Cerebellar cortex (tissue), 1 donor: ENCODE measurements at regions not wholly inside any gene's neighbourhood (a gene's known extent, or its start where the extent isn't known, plus 50 kb on each side); places are given as distances from the start of the nearest gene placed in this dataset.
"Not testable (repeated sequence)": the region's sequence is repeated elsewhere in the genome, so short reads cannot be mapped to it uniquely, and the experiment has no call there.

Experiments
- DNase-seq: peaks from one replicate; pipeline ENCODE4 v3.0.0-alpha.2; 2015; ENCODE audit warnings: low spot score

DNA sequence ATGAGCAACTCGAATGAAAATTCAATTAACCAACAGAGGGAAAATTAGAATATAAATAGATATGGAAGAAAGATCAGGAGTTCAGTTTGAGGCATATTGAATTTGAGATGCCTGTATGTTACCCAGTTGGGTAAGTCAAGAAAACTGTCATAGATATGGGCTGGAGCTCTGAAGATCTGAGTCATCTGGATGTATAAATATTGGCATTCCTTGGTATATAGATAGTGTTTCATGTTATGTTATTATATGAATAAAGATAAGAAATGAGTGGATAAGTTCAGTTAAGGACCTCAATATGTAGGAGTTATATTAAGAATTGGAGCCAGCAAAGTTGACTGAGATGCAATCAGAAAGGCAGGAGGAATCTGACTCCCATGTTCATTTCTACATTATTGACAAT is 543.6 kb upstream of the SMIM31 start:
- DNase-seq = no peak

DNA sequence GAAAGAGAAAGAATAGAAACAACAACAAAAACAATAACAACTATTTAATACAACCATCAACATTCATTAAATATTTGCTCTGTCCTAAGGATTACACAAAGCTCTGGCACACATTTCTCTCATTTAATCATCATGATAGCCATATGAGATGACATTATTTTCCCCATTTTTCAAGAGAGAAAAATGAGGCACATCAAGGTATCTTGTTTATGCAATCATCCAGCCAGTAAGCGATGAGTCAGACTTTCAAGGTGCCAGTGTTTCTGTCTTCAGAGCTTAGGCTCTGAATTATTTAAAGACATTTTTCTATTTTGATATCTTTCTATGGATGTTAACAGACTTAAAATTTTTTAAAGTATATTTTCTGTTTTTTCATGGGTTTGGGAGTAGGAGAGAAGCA is 541.8 kb upstream of the SMIM31 start:
- no peak for DNase-seq

DNA sequence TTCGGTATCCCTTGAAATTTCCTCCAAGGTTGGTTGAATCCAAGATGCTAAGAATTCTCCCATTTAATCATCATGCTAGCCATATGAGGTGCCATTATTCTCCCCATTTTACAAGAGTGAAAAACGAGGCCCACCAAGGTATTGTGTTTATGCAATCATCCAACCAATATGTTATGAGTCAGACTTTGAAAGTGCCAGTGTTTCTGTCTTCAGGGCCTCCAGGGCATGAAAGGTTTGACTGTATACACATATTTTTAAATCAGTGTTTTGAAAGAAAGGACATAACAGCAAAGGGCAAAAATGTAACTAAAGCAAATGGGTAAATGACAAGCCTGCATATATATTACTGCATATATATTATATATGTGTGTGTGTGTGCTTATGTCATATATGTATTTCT is 541.2 kb upstream of the SMIM31 start:
- DNase-seq = no peak

DNA sequence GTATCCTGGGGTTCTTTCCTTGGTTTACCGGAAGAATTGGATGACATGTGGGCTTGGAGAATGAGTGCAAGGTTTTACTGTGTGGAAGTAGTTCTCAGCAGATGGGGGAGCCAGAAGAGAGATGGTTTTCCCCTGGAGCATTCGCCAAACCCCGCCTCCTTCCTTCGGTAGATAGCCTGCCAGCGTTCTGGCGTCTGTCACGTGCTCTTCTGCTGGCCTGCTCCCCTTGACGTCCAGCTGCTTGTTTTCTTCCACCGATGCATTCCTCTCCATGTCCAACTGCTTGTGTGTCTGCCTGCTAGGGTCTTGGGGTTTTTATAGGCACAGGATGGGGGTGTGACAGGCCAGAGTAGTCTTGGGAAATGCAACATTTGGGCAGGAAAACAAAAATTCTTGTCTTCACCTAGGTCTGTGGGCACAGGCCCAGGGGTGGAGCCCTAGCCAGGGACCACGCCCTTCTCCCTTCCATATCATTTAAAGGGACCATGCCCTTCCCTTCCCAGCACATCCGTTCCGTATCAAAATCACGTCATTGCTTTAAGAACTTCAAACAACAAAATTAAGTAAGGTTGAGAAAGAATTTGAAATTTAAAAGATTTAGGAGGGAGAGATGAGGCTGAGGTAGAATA is 538.7 kb upstream of the SMIM31 start:
- no peak for DNase-seq

DNA sequence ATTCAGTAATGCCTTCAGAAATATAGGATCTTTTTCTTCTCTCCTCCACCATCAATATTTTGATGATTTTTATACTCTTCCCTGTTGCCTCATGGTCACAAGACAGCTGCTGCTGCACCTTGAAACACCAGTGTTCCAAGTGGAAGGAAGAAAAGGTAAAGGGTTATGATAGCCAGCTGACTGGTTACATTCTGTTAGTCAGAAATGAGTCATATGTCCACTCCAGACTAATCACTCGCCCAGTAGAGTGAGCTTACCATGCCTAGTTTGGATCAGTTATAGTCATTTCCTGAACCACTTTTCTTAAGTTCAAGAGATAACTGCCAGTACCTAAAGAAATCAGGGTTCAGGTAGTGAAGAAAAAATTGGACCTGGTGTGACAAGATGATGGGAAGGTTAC is 532.3 kb upstream of the SMIM31 start:
- DNase-seq = no peak

DNA sequence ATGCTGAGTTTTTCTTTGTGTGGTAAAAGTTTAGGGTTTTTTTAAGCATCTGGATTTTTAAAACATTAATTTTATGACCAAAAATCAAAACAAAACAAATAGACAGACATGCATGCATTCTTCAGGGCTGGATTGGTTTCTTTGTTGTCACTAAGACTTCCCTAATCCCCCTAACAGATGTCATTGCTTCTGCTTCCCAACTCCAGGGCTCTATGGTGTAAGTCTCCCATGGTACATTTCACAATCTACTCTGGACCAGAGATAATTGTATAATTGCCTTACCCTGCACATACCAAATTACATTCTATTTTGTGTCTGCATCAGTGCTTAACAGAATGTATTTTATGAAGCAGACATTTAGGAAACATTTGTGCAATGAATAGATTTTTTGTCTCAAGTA is 529.1 kb upstream of the SMIM31 start:
- DNase-seq = no peak

DNA sequence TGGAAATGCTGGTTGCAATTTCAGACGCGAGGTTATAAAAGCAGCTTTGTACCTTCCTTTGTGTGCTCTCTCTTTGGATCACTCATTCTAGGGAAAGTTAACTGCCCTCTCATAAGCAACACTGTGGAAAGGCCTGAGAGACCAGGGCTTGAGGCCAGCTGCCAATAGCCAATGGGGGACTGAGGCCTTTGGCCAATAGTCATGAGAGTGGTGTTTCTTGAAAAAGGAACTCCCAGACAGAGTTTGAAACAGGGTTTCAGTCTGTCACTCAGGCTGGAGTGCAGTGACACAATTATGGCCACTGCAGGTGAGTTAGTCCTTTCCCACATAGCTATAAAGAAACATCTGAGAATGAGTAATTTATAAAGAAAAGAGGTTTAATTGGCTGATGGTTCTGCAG is 524.7 kb upstream of the SMIM31 start:
- no peak for DNase-seq

DNA sequence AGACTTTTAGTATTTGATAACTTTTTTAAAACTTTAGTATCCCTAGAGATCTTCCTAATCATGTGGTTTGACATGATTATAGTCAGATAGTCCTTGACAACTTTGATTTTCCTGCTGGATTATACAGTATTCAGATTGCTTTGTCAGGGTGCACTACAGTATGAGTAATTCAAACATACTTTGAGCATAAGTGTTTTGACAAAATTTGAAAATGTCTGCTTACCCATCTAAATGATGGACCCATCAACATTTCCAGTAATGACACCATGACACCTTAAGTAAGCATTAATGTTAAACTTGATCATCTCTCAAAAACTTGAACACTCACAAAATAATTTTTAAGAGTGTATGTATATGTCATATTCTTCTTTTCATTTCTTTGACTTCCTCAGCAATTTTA is 514.5 kb upstream of the SMIM31 start:
- DNase-seq = no peak

DNA sequence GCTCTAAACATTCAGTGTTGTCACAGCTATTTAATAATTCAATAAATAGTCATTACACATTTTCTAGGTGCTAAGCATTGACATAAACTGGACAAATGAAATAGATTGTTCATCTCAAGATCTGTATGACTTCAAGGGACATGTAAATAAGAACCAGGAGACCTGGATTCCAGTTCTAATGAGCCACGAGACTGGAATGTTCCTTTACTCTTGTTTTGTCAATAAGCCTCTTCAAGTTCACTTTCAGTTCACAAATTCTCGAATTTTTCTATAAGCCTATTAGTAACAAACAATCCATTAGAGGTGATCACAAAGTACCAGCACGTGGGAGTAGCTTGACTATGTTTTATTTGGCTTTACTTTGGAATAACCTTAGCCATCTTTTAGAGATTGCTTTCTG is 514.0 kb upstream of the SMIM31 start:
- DNase-seq = no peak

DNA sequence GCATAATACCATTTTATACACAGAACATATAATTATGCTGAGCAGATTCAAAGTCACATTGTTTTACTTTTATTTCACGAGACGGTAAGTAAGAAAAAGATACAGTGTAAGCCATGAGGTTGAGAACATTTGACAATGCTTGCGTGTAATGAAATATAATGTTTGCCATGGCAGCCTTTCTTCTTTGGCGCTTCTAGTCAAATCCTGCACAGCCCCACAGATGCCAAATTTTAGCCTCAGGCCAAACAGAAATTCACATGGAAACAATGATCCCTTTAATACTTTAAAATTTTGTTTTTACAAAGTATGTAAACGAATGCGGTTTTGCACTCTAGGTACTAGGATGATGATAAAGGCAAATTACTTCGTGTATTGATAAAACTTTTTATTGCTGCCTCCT is 502.7 kb upstream of the SMIM31 start:
- no peak for DNase-seq

DNA sequence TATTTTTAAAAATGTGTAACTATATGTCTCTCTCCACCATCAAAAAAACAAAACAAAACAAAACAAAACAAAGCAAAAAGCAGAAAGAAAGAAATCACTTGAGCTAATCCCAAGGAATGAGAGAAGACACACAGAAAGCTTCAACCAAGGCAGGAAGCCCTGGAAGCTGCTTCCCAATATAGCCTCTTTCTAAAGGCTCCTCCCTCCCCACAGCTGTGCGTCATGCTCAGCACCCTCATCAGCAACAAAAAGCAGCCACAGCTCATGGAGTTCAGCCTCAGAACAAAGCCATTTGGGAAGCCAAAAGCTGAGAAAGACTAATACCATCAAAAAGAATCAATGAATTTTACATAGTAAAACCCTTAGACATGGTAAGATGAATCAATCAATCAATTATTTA is 501.6 kb upstream of the SMIM31 start:
- no peak for DNase-seq

DNA sequence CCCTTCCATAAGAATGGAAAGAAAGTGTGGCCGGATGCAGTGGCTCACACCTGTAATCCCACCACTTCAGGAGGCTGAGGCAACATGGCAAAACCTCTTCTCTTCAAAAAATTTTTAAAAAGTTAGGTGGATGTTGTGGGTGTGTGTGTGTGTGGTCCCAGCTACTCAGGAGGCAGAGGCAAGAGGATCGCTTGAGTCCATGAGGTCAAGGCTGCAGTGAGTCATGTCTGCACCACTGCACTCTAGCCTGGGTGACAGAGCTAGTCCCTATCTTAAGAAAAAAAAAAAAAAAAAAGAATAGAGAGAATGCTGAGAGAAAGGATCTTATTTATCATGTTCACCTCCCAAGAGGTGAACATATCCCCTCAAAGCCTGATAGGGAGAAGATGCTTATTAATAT is 492.1 kb upstream of the SMIM31 start:
- DNase-seq = no peak

DNA sequence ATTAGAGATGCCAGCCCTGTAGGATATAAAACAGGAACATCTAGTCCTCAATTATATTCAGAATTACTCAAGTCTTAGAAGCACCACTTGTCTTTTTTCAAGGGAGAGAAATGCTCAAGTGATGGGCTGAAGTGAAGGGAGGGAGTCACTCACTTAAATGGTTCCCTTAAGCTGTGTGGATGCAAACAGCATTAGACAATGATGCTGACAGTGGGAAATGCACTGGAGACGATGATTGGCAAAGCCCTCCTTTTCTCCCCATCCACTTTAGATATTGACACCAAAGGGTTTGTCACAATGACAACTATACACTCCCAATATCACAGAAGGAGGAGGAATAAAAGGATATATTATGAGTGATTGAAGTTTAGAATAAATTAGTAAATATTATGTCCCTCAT is 491.4 kb upstream of the SMIM31 start:
- DNase-seq = not testable (repeated sequence)

DNA sequence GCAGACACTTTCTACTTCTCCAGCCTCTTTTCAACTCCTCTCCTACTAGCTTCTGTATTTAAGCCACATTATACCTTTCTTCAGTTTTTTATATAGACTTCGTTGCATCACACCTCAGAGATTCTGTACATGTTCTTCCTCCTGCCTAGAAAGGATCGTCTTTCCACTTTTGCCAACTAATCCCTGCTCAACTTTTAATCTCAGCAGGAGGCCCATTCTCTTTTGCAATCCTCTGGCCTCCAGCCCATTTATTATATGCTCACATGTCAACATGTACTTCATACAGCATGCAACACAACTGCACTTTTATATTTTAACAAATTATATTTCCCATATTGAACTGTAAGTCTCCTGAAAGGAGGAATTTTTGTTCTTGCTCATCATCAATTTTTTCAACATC is 476.5 kb upstream of the SMIM31 start:
- not testable (repeated sequence) for DNase-seq

DNA sequence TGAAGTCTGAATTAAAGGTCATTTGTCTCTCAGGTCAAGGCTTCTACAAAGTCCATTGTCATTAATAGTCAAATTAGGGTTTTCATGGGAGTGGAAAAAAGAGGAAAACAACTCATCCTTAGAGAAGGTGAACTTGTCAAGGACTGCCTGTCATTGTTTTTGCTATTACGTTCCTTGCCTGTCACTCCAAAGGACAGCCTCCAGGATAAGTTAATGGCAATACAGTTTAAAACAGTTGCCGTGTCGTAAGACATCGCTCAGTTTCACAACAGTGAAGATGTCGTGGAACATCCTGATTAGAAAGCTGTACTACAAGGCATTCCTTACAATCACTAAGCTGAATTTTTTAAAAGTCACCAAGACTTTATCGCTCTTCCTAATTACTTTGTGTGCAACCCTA is 466.8 kb upstream of the SMIM31 start:
- DNase-seq = no peak

DNA sequence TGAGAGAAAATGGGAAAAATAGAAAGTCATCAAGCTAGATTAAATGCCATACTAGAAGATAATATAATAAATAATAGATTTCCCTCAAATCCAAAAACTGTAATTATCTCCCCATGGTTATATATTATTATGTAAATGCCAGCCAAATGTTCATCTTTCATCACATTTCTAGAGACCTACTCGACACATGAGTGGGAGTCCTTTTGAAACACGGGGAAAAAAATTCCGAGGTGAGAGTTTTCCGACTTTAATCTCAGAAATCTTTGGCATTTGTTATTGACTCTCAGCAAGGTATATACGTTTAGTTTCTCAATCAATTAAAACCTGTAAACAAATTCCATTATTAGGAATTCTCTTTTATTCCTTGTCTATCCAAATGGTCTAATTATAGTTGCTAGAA is 465.4 kb upstream of the SMIM31 start:
- DNase-seq = no peak

DNA sequence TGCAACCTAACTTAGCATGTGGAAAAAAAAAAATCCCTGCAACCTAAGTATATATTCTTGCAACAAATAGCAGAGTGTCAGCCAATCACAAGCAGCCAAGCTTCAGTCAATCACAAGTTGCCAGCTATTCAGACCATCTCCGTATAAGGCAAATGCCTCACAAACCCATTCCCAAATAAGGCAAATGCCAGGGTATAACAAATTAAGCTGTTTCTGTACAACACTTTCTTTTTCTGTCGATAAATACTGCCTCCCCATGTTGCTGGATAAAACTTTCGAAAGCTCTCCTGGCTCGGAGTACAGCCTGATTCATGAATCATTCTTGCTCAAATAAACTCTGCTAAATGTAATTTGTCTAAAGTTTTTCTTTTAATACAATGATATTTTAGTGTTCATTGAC is 460.7 kb upstream of the SMIM31 start:
- DNase-seq = no peak

DNA sequence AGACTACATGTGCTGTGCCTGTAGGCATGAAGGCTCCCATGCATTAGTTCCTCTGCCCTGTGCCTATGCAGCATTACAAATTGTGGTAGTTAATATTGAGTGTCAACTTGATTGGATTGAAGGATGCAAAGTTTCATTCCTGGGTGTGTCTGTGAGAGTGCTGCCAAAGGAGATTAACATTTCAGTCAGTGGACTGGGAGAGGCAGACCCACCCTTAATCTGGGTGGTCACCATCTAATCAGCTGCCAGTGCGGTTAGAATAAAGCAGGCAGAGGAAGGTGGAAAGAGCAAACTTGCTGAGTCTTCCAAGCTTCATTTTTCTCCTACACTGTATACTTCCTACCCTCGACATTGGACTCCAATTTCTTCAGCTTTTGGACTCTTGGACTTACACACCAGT is 460.2 kb upstream of the SMIM31 start:
- no peak for DNase-seq

DNA sequence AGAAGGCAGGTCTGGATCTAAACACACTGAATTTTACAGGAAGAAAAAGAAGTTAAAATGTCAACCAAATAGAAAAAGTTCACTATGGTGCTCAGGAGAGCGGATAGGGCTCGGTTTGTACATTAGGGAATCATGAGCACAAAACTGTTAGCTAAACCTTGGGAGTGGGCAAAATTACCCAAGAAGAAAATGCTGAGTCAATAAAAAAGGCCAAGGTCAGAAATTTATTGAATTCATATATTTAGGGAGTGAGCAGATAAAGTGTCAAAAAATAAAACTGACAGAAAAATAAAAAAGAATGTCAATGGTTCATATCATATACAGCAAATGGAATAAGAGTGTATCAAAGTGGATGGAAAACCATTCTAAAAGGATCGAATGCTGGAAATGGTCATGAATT is 452.5 kb upstream of the SMIM31 start:
- DNase-seq = no peak

DNA sequence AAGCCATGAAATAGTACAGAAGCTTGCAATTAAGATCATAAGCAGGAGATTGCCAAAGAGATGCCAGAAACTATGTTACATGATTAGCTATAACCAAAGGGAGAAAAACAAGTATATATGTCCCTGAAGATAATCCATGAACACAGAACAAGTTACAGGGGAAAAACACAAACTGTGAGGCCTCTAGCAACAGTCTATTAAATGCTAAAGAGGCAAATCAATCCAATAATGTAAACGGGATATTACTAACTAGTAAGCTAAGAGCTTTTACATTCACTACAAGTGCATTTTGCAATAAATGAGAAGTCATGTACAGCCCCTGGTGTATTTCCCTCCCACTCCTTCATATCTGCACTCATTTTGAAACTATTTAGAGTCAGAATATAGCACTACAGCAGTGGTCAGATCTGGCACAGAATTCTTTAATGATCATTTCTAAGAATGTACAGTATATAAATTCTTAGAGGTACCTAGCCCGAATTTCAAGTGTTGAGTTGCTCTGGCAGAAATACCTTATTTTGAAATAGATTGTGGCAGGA is 449.8 kb upstream of the SMIM31 start:
- DNase-seq = no peak

DNA sequence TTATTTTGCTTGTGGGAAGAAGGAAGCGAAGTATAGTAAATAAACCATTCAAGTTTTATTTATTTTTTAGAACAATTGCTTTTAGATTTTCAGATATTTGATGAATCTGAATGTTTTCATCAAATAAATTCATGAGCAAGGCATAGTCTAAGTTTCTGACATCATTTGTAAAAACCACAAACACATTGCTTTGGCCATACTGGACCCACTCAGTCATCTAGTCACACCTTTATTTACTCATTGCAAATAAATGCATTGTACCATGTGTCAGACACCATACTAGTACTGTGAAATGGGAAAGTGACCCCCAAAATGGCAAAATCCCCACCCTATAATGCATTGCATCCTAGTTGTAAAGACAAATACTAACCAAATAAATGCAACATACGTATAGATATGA is 449.1 kb upstream of the SMIM31 start:
- DNase-seq = no peak

DNA sequence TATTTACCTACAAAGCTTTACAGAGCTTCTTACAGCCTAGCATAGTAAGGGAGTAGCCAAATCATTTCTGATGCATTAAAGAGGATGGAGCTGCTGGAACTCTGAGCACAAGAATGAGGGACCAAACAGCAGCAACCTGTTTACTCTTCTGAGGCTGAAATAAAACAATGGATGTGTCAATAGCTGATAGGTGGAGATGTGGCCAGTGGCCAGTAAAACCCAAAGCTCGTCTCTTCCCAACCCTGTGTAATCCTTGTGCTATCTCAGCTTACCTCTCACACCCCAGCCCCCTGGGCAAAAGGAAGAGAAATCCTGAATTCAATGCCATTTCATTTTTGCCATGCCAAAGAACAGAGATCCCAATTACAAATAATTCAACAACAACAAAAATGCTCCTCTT is 446.7 kb upstream of the SMIM31 start:
- no peak for DNase-seq

DNA sequence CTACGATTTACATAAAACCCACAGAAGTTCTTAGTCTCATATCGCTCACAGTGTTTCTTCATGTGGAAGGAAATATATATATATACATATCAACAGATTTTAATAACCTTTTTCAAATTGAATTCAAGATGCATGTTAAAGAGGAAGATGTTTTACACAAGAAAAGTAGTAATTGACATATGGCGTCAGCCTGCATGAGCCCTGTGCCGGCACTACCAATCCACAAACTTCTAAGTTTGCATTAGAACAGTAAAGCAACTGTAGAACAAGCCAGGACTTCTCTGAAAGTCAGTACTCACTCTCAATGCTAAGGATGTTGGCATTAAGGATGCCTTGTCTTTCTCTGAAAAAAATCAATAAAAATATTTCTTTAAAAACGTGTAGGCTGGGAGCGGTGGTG is 441.3 kb upstream of the SMIM31 start:
- no peak for DNase-seq

DNA sequence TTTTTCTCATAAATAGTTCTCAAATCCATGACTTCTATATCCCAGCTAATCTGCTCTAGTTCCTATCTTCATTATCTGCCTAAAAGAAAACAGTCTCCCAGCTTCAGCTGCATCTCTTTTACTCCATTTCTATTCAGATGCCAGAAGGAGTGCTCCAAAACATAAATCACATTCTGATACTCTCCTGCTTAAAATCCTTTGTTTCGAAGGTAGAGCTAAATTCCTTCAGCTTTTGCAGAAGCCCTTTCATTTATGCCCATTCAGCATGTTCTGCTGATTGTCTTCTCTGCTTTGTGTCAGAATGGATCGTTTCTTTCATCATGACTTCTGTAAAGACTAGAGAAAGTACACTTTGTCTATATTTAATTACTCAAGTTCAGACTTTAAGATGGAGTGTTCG is 440.1 kb upstream of the SMIM31 start:
- no peak for DNase-seq

DNA sequence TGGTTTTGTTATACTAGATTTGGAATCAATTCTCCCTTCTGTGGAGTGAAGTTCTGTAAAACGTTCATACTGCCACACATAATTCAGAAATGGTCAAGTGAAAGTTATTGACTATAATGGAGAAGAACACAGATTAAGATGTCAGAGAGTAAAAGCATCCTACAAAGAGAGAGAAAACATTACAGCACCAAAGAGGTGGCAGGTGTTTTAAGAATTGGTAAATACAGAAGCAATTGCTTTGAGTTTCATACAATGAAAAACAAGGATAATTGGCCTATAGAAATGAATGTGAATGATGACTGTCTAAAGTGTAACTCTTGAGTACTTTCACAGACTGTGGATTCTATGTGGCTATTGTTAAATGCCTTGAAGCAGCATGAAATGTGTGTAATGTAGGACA is 435.6 kb upstream of the SMIM31 start:
- DNase-seq = no peak
